ENCODE measurements at regions not wholly inside any gene's neighbourhood (a gene's known extent, or its start where the extent isn't known, plus 50 kb on each side); places are given as distances from the start of the nearest gene placed in this dataset.

DNA sequence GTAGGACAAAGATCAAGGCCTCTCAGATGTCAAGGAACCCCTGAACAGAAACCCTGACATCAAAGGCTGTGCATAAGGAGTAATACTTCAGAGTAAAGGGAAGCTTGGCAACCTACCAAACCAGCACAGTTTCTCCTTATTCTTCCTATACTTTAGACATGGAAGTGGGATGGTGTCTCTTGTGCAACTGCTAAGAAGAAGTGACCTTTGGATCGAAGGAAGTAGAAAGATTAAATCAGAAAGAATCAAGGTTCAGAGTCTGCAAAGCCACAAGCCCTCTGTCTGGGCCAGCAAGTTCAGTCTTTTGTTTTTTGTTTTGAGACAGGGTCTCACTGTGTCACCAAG lies 66.2 kb upstream of the SLC39A10 start:
- Histone ChIP-seq H3K4me2 (no peak overlapping the region), H3K79me2 (ENCODE audit: low read depth) (no peaks in the 10 kb centered on the region), H3F3A (ENCODE audit: insufficient read depth, low read depth) (no peaks in the 10 kb centered on the region), H3K9me2 (ENCODE audit: insufficient read depth) (no peaks in the 10 kb centered on the region), H4K20me1 (ENCODE audit: insufficient read depth) (no peaks in the 10 kb centered on the region), H3K27ac (no peak overlapping the region), H2AFZ (no peak overlapping the region), H3K4me3 (no peak overlapping the region), H3K4me1 (replicated peaks; ENCODE audit: insufficient read depth) (no peaks in the 10 kb centered on the region), H3K36me3 (ENCODE audit: low read depth) (no peaks in the 10 kb centered on the region), H3K27me3 (ENCODE audit: insufficient read depth, low read depth) (no peaks in the 10 kb centered on the region), H3K9me3 (ENCODE audit: insufficient read depth, low read depth) (no peaks in the 10 kb centered on the region)
- CTCF ChIA-PET, result no interaction called here
- DNase-seq, result no peak
- TF ChIP-seq, protein P1, sequence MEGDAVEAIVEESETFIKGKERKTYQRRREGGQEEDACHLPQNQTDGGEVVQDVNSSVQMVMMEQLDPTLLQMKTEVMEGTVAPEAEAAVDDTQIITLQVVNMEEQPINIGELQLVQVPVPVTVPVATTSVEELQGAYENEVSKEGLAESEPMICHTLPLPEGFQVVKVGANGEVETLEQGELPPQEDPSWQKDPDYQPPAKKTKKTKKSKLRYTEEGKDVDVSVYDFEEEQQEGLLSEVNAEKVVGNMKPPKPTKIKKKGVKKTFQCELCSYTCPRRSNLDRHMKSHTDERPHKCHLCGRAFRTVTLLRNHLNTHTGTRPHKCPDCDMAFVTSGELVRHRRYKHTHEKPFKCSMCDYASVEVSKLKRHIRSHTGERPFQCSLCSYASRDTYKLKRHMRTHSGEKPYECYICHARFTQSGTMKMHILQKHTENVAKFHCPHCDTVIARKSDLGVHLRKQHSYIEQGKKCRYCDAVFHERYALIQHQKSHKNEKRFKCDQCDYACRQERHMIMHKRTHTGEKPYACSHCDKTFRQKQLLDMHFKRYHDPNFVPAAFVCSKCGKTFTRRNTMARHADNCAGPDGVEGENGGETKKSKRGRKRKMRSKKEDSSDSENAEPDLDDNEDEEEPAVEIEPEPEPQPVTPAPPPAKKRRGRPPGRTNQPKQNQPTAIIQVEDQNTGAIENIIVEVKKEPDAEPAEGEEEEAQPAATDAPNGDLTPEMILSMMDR (conservative IDR thresholded peaks at IDR 0.05), result no peak
- no peak for TF ChIP-seq EZH2 (IDR thresholded peaks at IDR 0.05; ENCODE audit: low read depth)
- intact Hi-C loops (cut with micrococcal nuclease; ENCODE audit: unreplicated experiment), result no loop called here
- BruUV-seq (replicated peaks), result no TSS peak
- POLR2A ChIA-PET (ENCODE audit: unreplicated experiment), result no interaction called here

DNA sequence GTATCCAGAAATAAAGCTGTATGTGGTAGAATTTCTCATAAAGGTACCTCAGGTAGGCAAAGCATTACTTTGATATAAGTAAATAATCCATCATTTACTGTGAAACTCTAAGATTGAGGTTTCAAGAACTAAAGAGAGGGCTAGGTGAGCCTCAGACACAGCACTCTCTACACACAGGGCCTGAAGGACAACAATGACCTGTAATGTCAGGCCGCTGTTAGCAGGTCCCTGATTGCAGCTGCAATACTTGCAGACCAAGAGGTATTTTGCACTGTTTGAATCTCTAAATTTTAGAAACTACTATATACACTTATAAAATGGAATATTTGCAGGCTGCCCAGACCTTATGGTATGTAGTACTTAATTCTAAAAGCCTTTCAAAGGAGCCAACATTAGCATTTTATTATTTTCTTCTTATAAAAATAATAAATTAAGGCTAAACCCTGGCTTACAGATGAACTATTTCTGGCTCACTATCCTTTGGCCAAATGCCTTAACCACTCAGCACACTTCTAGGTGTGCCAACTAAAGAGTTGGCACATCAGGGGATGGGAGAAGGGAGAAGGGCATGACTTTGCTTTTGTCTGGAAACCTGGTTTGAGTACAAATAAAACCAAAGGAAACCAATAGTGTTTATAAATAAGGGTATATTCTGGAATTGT lies 66.7 kb upstream of the SLC39A10 start:
- no peaks in the 10 kb centered on the region for H4K20me1 ChIP-seq (ENCODE audit: insufficient read depth)
- H3K79me2 ChIP-seq (ENCODE audit: low read depth), result no peaks in the 10 kb centered on the region
- ChIA-PET CTCF (no interaction called here), POLR2A (ENCODE audit: unreplicated experiment) (no interaction called here)
- H3K27ac ChIP-seq, result no peak overlapping the region
- no peak overlapping the region for H2AFZ ChIP-seq
- no peaks in the 10 kb centered on the region for H3K9me3 ChIP-seq (ENCODE audit: insufficient read depth, low read depth)
- no peak for TF ChIP-seq EZH2 (IDR thresholded peaks at IDR 0.05; ENCODE audit: low read depth)
- TF ChIP-seq, protein P1 (conservative IDR thresholded peaks at IDR 0.05), result no peak
- intact Hi-C loops (cut with micrococcal nuclease; ENCODE audit: unreplicated experiment), result no loop called here
- H3K4me3 ChIP-seq, result no peak overlapping the region
- H3K36me3 ChIP-seq (ENCODE audit: low read depth), result no peaks in the 10 kb centered on the region
- BruUV-seq (replicated peaks), result no TSS peak
- H3K9me2 ChIP-seq (ENCODE audit: insufficient read depth), result no peaks in the 10 kb centered on the region
- no peaks in the 10 kb centered on the region for H3K27me3 ChIP-seq (ENCODE audit: insufficient read depth, low read depth)
- DNase-seq, result no peak
- no peaks in the 10 kb centered on the region for H3F3A ChIP-seq (ENCODE audit: insufficient read depth, low read depth)
- H3K4me1 ChIP-seq (replicated peaks; ENCODE audit: insufficient read depth), result no peaks in the 10 kb centered on the region
- H3K4me2 ChIP-seq, result no peak overlapping the region

DNA sequence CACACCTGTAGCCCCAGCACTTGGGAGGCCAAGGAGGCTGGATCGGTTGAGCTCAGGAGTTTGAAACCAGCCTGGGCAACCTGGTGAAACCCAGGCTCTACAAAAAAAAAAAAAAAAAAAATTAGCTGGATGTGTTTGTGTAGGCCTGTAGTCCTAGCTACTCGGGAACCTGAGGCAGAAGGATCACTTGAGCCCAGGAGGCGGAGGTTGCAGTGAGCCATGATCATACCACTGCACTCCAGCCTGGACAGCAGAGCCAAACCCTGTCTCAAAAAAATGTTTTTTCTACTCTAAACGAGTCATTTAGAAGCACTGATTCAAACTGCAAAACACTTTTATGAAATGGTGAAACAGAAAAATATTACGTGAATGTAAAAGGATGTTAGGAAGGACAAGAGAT lies 69.1 kb upstream of the SLC39A10 start:
- ChIA-PET CTCF (no interaction called here), POLR2A (ENCODE audit: unreplicated experiment) (no interaction called here)
- H3K79me2 ChIP-seq (ENCODE audit: low read depth), result no peaks in the 10 kb centered on the region
- no peak overlapping the region for H2AFZ ChIP-seq
- DNase-seq, result no peak
- no peaks in the 10 kb centered on the region for H4K20me1 ChIP-seq (ENCODE audit: insufficient read depth)
- H3K27me3 ChIP-seq (ENCODE audit: insufficient read depth, low read depth), result no peaks in the 10 kb centered on the region
- no peaks in the 10 kb centered on the region for H3K4me1 ChIP-seq (replicated peaks; ENCODE audit: insufficient read depth)
- H3K4me2 ChIP-seq, result no peak overlapping the region
- TF ChIP-seq EZH2 (IDR thresholded peaks at IDR 0.05; ENCODE audit: low read depth), result no peak
- TF ChIP-seq, protein P1 (conservative IDR thresholded peaks at IDR 0.05), result no peak
- H3K9me3 ChIP-seq (ENCODE audit: insufficient read depth, low read depth), result no peaks in the 10 kb centered on the region
- no peaks in the 10 kb centered on the region for H3F3A ChIP-seq (ENCODE audit: insufficient read depth, low read depth)
- no peaks in the 10 kb centered on the region for H3K36me3 ChIP-seq (ENCODE audit: low read depth)
- H3K27ac ChIP-seq, result no peak overlapping the region
- no TSS peak for BruUV-seq (replicated peaks)
- no peaks in the 10 kb centered on the region for H3K9me2 ChIP-seq (ENCODE audit: insufficient read depth)
- intact Hi-C loops (cut with micrococcal nuclease; ENCODE audit: unreplicated experiment), result no loop called here
- no peak overlapping the region for H3K4me3 ChIP-seq

Measured in PC-9 (cell line).